ENCODE measurements at regions not wholly inside any gene's neighbourhood (a gene's known extent, or its start where the extent isn't known, plus 50 kb on each side); places are given as distances from the start of the nearest gene placed in this dataset.

DNA sequence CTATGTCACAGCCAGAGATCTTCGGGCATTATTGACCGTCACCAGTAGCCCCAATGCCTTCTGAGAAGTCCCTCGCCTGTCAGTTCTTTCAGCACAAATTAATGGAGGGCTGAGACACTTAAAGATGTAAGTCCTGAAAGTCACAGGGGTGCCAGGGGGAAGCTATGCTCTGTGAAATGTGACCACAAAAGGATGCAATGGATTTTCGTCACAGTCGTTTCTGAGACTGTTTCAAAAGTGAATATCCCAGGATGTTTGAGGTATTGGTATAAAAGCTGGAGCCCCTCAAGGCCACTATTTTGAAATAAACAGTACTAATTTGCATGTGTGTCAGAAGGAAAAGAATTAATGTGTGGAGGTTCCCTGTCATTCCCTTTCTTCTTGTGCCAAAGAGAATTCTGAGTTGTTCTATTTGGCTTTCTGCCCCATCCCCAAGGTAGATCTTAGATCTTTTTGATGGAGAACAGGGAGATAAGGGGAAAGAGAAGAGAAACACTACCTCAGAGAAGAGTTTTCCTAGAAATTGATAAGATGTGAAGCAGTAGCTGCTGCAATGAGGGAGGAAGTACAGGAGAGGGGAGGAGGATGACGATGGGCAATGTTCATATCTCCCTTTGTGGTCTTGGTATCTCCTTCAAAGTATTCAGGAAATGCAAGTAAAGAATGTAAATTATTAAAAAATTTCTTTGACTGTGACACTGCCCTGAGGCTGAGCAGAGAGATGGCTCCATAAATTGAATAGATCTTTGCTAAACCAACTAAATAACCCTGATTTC, 101.8 kb upstream of the NAP1L1 start:
- Histone ChIP-seq H3K36me3 (no peaks in the 10 kb centered on the region), H3K27ac (no peak overlapping the region), H3K27me3 (no peaks in the 10 kb centered on the region), H3K4me1 (no peaks in the 10 kb centered on the region), H3K4me3 (no peak overlapping the region), H3K9me3 (no peaks in the 10 kb centered on the region)
- DNase-seq = no peak
- in situ Hi-C loops (cut with MboI; ENCODE audit: low sequenced_read_pairs in 4 of 4) (no loop called here), intact Hi-C loops (cut with DNase I; ENCODE audit: low total_unique reads) (no loop called here)
- TF ChIP-seq, protein P1, sequence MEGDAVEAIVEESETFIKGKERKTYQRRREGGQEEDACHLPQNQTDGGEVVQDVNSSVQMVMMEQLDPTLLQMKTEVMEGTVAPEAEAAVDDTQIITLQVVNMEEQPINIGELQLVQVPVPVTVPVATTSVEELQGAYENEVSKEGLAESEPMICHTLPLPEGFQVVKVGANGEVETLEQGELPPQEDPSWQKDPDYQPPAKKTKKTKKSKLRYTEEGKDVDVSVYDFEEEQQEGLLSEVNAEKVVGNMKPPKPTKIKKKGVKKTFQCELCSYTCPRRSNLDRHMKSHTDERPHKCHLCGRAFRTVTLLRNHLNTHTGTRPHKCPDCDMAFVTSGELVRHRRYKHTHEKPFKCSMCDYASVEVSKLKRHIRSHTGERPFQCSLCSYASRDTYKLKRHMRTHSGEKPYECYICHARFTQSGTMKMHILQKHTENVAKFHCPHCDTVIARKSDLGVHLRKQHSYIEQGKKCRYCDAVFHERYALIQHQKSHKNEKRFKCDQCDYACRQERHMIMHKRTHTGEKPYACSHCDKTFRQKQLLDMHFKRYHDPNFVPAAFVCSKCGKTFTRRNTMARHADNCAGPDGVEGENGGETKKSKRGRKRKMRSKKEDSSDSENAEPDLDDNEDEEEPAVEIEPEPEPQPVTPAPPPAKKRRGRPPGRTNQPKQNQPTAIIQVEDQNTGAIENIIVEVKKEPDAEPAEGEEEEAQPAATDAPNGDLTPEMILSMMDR (IDR thresholded peaks at IDR 0.05 in 4 of 5, conservative IDR thresholded peaks at IDR 0.05 in 1 of 5) = no peak
- TF ChIP-seq POLR2A (IDR thresholded peaks at IDR 0.05) = no peak
- ATAC-seq = no peak

DNA sequence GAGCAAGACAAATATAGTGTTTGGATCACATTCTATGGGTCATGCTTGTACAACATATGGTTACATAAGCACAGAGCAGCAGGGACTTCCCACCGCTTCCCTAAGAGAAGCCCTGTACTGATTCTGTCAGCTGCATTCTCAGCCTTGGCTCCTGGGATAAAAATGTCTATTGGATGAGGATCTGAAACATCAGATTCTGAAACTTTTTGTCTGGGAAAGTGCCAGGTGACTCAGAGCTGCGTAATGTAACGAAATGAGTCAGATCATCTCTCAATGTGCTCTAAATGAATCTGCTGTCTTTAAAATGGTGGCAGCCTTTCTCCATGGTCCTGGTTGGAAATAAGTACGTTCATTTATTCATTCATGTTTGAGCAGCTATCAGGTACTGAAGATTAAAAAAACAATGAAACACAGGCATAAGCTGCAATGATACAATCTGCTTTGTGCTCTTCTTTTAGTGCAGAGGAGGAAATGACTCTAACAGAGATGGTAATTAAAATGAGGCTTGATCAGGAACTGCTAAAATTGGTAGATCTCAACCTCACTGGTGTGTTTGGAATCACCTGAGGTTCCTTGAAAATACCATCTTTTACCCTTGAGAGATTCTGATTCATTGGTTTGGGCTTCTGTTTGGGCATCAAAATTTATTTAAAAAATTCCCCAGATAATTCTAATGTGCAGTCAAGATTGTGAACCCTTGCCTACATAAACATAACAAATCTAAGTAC, 99.1 kb upstream of the NAP1L1 start:
- H3K27me3 ChIP-seq = no peaks in the 10 kb centered on the region
- H3K27ac ChIP-seq = no peak overlapping the region
- no peaks in the 10 kb centered on the region for H3K9me3 ChIP-seq
- peak in 1 of 2 donors; percentile 26 for DNase-seq
- intact Hi-C loops (cut with DNase I; ENCODE audit: low total_unique reads) (no loop called here), in situ Hi-C loops (cut with MboI; ENCODE audit: low sequenced_read_pairs in 4 of 4) (no loop called here)
- no peaks in the 10 kb centered on the region for H3K36me3 ChIP-seq
- ATAC-seq = no peak
- H3K4me1 ChIP-seq = no peaks in the 10 kb centered on the region
- TF ChIP-seq, protein P1 (IDR thresholded peaks at IDR 0.05 in 4 of 5, conservative IDR thresholded peaks at IDR 0.05 in 1 of 5) = no peak
- TF ChIP-seq POLR2A (IDR thresholded peaks at IDR 0.05) = no peak
- H3K4me3 ChIP-seq = no peak overlapping the region

DNA sequence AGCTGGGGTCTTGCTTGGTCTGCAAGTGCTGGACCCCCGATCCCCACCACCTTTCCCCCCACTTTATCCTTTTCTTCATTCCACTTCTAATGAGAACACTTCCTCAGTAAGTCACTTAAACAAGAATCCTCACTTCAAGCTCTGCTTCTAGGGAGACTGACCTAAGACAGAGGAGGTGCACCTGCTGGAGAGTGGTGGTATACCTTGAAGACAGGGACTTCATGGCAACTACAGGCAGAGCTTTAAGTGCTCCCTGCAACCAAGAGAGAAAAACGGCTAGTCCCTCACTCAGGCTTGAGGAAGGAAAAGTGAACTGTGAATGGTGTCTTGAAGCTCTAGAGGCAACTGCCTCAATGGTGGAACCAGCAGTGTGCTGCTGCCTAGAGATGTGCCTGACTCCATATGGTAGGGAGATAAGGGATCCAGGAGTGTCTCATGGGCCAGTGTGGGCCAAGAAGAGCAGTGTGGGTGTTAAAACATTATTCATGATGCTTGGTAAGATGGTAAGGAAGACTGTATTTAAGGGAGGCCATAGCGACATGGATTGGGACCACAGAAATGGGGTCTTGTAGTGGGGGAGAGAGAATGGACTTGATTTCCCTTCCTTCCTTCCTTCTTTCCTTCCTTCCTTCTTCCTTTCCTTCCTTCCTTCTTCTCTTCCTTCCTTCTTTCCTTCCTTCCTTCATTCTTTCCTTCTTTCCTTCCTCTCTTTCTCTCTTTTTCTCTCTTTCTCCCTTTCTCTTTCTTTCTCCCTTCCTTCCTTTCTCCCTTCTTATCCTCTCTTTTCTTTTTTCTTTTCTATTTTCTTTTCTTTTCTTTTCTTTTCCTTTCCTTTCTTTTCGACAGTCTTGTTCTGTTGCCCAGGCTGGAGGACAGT, 96.2 kb upstream of the NAP1L1 start:
- H3K27ac ChIP-seq = no peak overlapping the region
- ATAC-seq (no peak), DNase-seq (no peak)
- no peak overlapping the region for H3K4me3 ChIP-seq
- intact Hi-C loops (cut with DNase I; ENCODE audit: low total_unique reads) = no loop called here
- TF ChIP-seq, protein P1 (IDR thresholded peaks at IDR 0.05 in 4 of 5, conservative IDR thresholded peaks at IDR 0.05 in 1 of 5) = no peak
- TF ChIP-seq POLR2A (IDR thresholded peaks at IDR 0.05) = no peak
- no peaks in the 10 kb centered on the region for H3K4me1 ChIP-seq
- in situ Hi-C loops (cut with MboI; ENCODE audit: low sequenced_read_pairs in 4 of 4) = no loop called here
- H3K9me3 ChIP-seq = no peaks in the 10 kb centered on the region
- no peaks in the 10 kb centered on the region for H3K27me3 ChIP-seq
- H3K36me3 ChIP-seq = no peaks in the 10 kb centered on the region

DNA sequence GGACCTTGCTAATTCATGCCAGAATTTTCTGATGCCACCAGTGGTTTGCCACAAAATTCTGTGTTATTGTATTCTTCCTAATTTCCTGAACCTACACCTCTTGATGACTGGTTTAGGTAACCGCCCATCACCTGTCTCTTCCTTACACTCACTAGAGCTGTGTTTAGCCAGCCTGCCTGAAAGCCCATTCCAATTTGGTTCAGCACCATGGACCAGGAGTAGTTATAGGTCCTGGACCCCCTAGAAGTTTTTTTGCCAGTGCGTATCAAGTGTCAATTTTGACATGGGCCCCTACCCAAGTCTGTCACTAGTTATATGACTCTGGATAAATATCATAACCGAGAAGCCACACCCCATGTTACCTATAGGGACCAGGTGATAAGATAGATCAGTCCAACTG, 94.0 kb upstream of the NAP1L1 start:
- DNase-seq (no peak), ATAC-seq (no peak)
- in situ Hi-C loops (cut with MboI; ENCODE audit: low sequenced_read_pairs in 4 of 4) = no loop called here
- no peaks in the 10 kb centered on the region for H3K4me1 ChIP-seq
- no peak overlapping the region for H3K27ac ChIP-seq
- H3K4me3 ChIP-seq = no peak overlapping the region
- H3K27me3 ChIP-seq = no peaks in the 10 kb centered on the region
- no peaks in the 10 kb centered on the region for H3K36me3 ChIP-seq
- TF ChIP-seq POLR2A (IDR thresholded peaks at IDR 0.05) = no peak
- TF ChIP-seq, protein P1 (IDR thresholded peaks at IDR 0.05 in 4 of 5, conservative IDR thresholded peaks at IDR 0.05 in 1 of 5) = no peak
- H3K9me3 ChIP-seq = no peaks in the 10 kb centered on the region
- intact Hi-C loops (cut with DNase I; ENCODE audit: low total_unique reads) = no loop called here

Measured in gastrocnemius medialis (tissue), 4 donors.